Upper lobe of left lung (tissue), 6 donors: ENCODE measurements at regions not wholly inside any gene's neighbourhood (a gene's known extent, or its start where the extent isn't known, plus 50 kb on each side); places are given as distances from the start of the nearest gene placed in this dataset.

Source experiments
- ATAC-seq, 2 donors: fragments of 200-7000 bp; cut with Tn5 transposase; one replicate each; pipeline ENCODE4 v1.9.1; 2022; ENCODE audit warnings: mild to moderate bottlenecking in 2 of 2, moderate library complexity in 2 of 2; ENCODE audit not compliant: low FRiP score in 2 of 2
- DNase-seq, 2 donors: peaks; one replicate each; pipeline ENCODE4 v3.0.0-alpha.2; 2019 to 2020
- H3K27ac ChIP-seq, 4 donors: fragments of 200-600 bp; sonication (generic); one replicate each; pipeline ENCODE4 v1.5.1; 2016 to 2019
- H3K27me3 ChIP-seq, 4 donors: fragments of 200-600 bp; sonication (generic); one replicate each; pipeline ENCODE4 v1.5.1; 2017 to 2019
- H3K36me3 ChIP-seq, 4 donors: fragments of 200-600 bp; sonication (generic); one replicate each; pipeline ENCODE4 v1.5.1; 2016 to 2019
- H3K4me1 ChIP-seq, 4 donors: fragments of 200-600 bp; sonication (generic); one replicate each; pipeline ENCODE4 v1.5.1; 2018 to 2019
- H3K4me3 ChIP-seq, 4 donors: fragments of 200-600 bp; sonication (generic); one replicate each; pipeline ENCODE4 v1.5.1; 2017 to 2019; ENCODE audit warnings: mild to moderate bottlenecking in 2 of 4, moderate library complexity in 1 of 4
- H3K9me3 ChIP-seq, 4 donors: fragments of 200-600 bp; sonication (generic); one replicate each; pipeline ENCODE4 v1.5.1; 2018 to 2019
- EP300 ChIP-seq, 4 donors: sonication (generic); formaldehyde crosslinking; IDR thresholded peaks; one replicate each; pipeline ENCODE4 v1.5.1; 2017; ENCODE audit warnings: antibody characterized with exemption in 4 of 4, control low read depth in 2 of 4
- POLR2A ChIP-seq, 4 donors: fragments of 450-650 bp; IDR thresholded peaks; one replicate each; pipeline ENCODE4 v1.5.1; 2016 to 2017; ENCODE audit warnings: antibody characterized with exemption in 4 of 4, mild to moderate bottlenecking in 2 of 4
- POLR2AphosphoS5 ChIP-seq, 2 donors: sonication (generic); formaldehyde crosslinking; IDR thresholded peaks; one replicate each; pipeline ENCODE4 v1.5.1; 2017; ENCODE audit warnings: antibody characterized with exemption in 2 of 2
- whole genome bisulfite sequencing, 2 donors: methylation state at CpG; one replicate each; pipeline ENCODE4 v1.1.5; 2017 to 2018; 5-methylcytosine and 5-hydroxymethylcytosine counted together
- TF ChIP-seq, protein P1 (sequence below), 6 experiments: fragments of 450-650 bp in 4 of 6; fragments of 200-600 bp in 2 of 6; sonication (generic) in 2 of 6; IDR thresholded peaks; one replicate each; pipeline ENCODE4 v1.5.1; 2016 to 2019; ENCODE audit warnings: antibody characterized with exemption in 6 of 6
- donor health status: DM: no; HTN: no; CAD: no; lungs with moderate emphysema.
- donor health status: DM: no; HTN: yes; CAD: no; lungs with severe emphysema.

DNA sequence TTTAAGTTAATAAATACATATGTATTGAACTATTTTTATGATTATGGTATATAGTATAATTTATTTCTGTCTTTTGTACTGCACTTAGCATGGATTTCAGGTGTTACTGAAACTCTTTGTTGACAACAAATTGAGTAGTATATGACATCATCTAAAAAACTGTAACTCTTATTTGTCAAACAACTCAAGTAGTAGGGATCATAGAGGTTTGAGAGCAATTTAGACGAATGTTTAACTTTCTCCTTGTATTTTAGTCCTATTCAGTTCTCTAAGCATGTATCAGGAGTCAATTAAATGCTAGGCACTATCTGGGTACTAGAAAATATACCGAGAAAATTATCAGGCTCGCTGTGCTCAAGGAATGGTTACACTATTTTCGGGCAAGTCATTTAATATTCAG is 595.2 kb downstream of the METTL15 start:
- WGBS, 2 donors: 54 to 62% methylated on average over 4 of the region's 4 CpGs
- Histone ChIP-seq H3K27me3 (no peaks in the 10 kb centered on the region), H3K4me1 (no peaks in the 10 kb centered on the region), H3K36me3 (no peaks in the 10 kb centered on the region), H3K9me3 (no peaks in the 10 kb centered on the region), H3K27ac (no peak overlapping the region), H3K4me3 (no peak overlapping the region)
- TF ChIP-seq EP300 (IDR thresholded peaks at IDR 0.05) (no peak), POLR2A (IDR thresholded peaks at IDR 0.05) (no peak), POLR2AphosphoS5 (IDR thresholded peaks at IDR 0.05) (no peak)
- TF ChIP-seq, protein P1, sequence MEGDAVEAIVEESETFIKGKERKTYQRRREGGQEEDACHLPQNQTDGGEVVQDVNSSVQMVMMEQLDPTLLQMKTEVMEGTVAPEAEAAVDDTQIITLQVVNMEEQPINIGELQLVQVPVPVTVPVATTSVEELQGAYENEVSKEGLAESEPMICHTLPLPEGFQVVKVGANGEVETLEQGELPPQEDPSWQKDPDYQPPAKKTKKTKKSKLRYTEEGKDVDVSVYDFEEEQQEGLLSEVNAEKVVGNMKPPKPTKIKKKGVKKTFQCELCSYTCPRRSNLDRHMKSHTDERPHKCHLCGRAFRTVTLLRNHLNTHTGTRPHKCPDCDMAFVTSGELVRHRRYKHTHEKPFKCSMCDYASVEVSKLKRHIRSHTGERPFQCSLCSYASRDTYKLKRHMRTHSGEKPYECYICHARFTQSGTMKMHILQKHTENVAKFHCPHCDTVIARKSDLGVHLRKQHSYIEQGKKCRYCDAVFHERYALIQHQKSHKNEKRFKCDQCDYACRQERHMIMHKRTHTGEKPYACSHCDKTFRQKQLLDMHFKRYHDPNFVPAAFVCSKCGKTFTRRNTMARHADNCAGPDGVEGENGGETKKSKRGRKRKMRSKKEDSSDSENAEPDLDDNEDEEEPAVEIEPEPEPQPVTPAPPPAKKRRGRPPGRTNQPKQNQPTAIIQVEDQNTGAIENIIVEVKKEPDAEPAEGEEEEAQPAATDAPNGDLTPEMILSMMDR (IDR thresholded peaks at IDR 0.05): no peak
- ATAC-seq: no peak
- DNase-seq: no peak

DNA sequence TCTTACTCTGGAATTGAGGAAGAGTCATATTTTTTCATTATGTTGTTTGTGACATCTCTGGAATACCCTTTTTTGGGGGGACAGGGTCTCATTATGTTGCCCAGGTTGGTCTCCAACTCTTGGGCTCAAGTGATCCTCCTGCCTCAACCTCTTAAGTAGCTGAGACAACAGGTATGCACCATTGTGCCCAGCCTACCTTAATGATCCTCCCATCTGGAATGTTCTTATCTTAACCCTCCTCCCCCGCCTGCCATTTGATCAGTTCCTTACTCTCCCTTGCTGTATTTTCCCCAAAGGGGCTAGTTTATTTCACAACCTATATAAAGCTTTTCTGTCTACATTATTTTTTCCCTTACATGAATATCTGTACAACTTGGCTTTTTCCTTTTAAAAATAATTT is 594.7 kb downstream of the METTL15 start:
- 82 to 91% methylated on average over 1 of the region's 1 CpG for WGBS, 2 donors
- Histone ChIP-seq H3K27ac (no peak overlapping the region), H3K27me3 (no peaks in the 10 kb centered on the region), H3K4me3 (no peak overlapping the region), H3K4me1 (no peaks in the 10 kb centered on the region), H3K36me3 (no peaks in the 10 kb centered on the region), H3K9me3 (no peaks in the 10 kb centered on the region)
- ATAC-seq (no peak), DNase-seq (no peak)
- TF ChIP-seq, protein P1 (IDR thresholded peaks at IDR 0.05): no peak
- TF ChIP-seq POLR2AphosphoS5 (IDR thresholded peaks at IDR 0.05) (no peak), EP300 (IDR thresholded peaks at IDR 0.05) (no peak), POLR2A (IDR thresholded peaks at IDR 0.05) (no peak)

DNA sequence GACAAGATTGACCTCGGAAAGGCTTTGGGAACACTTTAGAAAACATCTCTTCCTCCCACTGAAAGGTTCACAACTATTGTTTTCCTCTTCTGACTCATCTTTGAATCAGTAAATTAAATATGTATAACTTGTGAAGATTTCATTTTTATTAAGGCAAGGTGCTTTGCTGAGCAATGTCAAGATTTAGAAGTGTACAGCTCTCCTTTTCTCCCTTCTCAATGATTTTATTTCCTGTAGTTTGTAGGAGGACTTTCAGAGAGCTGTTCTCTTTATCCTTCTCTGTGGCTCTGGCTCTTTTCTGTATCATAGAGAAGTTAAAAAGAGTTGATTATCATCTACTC is 594.2 kb downstream of the METTL15 start:
- Histone ChIP-seq H3K27ac (no peak overlapping the region), H3K27me3 (no peaks in the 10 kb centered on the region), H3K36me3 (no peaks in the 10 kb centered on the region), H3K4me1 (no peaks in the 10 kb centered on the region), H3K4me3 (no peak overlapping the region), H3K9me3 (no peaks in the 10 kb centered on the region)
- TF ChIP-seq POLR2A (IDR thresholded peaks at IDR 0.05) (no peak), EP300 (IDR thresholded peaks at IDR 0.05) (no peak), POLR2AphosphoS5 (IDR thresholded peaks at IDR 0.05) (no peak)
- TF ChIP-seq, protein P1 (IDR thresholded peaks at IDR 0.05): no peak
- ATAC-seq (no peak), DNase-seq (no peak)
- WGBS, 2 donors: 81 to 88% methylated on average over 1 of the region's 1 CpG

DNA sequence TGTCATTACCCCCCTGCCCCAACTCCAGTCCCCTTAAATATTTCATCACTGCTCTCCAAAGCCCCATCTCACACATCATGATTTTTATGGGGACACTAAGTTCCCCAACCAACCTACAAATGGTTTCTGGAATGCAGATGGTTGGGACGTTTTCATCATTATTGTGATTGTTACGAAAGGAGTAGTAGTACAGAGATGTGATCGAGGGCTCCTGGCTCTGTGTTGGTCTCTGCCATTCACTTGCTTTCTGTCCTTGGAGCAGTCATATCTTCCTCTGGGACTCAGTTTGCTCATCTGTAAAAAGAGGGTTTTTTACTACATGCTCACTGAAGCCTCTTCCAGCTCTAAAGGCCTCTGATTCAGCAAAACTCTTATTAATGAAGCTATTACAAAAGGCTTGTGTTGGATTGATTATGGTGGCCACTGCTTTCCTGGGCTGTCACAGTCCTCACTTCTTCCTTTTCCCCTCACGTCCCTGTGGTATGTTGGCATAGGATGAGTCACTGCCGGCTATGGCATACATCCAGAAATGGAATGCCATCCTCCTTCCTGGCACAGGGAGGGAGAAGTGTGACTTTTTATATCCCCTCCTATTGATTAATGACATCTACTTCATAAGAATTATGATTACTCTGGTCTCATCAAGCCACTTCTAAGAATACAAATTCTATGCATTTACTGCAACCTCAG is 593.7 kb downstream of the METTL15 start:
- ATAC-seq: no peak
- no peak overlapping the region for H3K27ac ChIP-seq
- H3K36me3 ChIP-seq: no peaks in the 10 kb centered on the region
- TF ChIP-seq, protein P1 (IDR thresholded peaks at IDR 0.05): no peak
- no peak for TF ChIP-seq POLR2AphosphoS5 (IDR thresholded peaks at IDR 0.05)
- no peak for TF ChIP-seq POLR2A (IDR thresholded peaks at IDR 0.05)
- no peak for TF ChIP-seq EP300 (IDR thresholded peaks at IDR 0.05)
- H3K4me1 ChIP-seq: no peaks in the 10 kb centered on the region
- WGBS, 2 donors: 67 to 72% methylated on average over 5 of the region's 5 CpGs
- H3K27me3 ChIP-seq: no peaks in the 10 kb centered on the region
- H3K4me3 ChIP-seq: no peak overlapping the region
- DNase-seq: no peak
- H3K9me3 ChIP-seq: no peaks in the 10 kb centered on the region

DNA sequence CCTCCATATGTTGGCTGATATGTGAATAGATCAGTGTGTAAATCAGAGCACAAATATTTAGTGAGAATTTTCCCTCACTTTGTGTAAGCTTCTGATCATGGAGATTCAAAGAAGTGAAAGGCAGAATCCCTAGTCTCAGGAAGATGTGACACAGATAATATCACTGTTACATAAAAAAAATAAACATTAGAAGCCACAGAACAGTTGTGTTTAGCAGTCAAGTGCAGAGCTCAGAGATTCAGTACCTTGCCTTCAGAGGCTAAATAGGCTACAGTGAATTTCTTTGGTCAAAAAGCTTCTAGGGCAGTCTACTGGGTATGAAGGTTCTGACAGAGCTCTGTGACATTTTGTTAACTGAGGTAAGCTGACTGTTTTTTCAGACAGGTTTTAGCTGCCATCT is 591.5 kb downstream of the METTL15 start:
- Histone ChIP-seq H3K4me1 (no peaks in the 10 kb centered on the region), H3K4me3 (no peak overlapping the region), H3K36me3 (no peaks in the 10 kb centered on the region), H3K27me3 (no peaks in the 10 kb centered on the region), H3K9me3 (no peaks in the 10 kb centered on the region), H3K27ac (no peak overlapping the region)
- ATAC-seq (no peak), DNase-seq (no peak)
- TF ChIP-seq POLR2AphosphoS5 (IDR thresholded peaks at IDR 0.05) (no peak), POLR2A (IDR thresholded peaks at IDR 0.05) (no peak), EP300 (IDR thresholded peaks at IDR 0.05) (no peak)
- TF ChIP-seq, protein P1 (IDR thresholded peaks at IDR 0.05): no peak
